GM03348 (cell line): ENCODE measurements at regions not wholly inside any gene's neighbourhood (a gene's known extent, or its start where the extent isn't known, plus 50 kb on each side); places are given as distances from the start of the nearest gene placed in this dataset.
"Not testable (repeated sequence)": the region's sequence is repeated elsewhere in the genome, so short reads cannot be mapped to it uniquely, and the experiment has no call there.

ENCODE experiments used
- DNase-seq: peaks from one replicate; pipeline ENCODE4 v3.0.0; 2012; ENCODE audit warnings: low spot score

DNA sequence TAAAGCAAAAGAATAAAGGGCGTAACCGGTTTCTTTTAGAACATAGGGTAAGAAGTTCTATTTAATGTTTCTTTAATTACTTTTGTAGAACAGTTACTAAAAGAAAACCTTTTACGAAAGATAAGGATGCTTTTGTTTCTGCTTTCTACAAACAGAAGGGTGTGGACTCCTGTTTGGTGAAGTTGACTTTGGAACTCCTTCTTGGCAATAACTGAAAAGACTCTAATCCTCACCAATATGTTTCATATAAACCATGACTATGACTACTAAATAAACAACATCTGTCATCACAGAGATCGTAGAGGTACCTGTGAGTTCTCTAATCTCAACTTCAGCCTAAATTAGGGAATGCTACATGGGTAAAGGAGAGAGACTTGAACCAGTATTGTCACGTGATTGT, 210.8 kb upstream of the FLRT2 start:
- DNase-seq = no peak

DNA sequence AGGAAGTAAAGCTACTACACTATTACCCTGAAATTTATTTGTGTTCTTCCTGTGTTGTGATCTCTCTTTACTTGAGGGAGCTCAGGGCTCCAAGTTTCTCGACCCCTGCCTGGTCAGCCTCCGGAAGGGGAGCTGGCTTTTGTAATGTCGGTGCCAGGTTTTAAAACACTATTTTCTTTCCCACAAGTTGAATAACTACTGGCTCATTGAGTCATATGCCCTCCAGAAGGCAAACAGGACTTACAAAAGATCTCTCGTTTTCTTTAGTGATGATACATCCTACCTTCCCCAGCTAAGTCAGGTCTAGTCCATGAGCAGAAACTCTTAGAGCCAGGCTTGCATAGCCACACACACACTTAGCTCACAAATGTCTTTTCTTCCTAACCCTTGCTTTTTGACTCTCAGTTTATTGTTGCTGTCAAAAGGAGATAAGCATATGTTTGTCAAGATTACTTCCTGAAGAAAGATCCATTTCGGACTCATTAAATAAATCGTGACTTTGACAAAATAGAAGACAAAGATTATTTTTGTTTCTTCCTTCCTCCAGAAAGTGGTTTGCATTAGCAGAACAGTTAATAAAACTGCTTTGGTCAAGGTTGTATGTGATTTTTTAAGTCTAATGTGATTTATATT, 209.8 kb upstream of the FLRT2 start:
- no peak for DNase-seq

DNA sequence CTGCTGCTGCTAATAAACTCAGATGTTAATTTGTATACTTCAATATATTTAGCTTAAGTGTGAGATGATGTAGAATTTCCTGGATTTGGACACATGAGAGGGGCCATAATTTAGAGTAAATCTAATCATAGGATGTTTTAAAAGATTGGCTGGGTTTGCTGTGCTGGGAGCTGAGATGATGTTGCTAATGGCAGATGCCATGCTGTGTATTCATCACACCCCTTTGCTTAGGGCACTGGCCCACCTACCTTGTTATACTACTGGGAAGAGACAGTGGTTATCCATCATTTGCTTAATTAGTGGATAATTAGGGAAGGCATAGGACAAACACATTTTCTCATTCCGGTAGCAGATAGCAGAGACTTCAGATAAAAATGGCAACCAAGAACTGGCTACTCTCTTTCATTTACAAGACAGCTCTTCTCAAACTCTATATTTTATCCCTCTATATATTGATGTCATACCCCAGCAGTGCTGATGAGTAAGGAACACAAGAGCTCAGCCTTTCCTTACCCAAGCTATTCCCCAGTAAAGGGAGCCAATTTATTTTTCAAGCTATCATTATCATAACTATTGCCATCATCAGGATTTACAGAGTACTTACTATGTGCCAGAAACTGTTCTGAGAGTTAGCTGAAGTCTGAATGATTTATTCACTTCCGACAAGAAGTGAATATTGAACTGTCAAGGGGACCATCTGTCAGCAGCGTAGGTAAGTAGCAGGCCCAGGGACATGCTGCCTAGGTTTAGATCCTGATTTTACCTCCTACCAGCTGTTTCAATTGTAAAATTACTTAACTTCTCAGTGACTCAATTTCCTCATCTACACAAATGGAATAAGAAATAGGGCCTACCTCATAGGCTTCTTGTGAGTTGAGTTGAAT, 204.6 kb upstream of the FLRT2 start:
- no peak for DNase-seq

DNA sequence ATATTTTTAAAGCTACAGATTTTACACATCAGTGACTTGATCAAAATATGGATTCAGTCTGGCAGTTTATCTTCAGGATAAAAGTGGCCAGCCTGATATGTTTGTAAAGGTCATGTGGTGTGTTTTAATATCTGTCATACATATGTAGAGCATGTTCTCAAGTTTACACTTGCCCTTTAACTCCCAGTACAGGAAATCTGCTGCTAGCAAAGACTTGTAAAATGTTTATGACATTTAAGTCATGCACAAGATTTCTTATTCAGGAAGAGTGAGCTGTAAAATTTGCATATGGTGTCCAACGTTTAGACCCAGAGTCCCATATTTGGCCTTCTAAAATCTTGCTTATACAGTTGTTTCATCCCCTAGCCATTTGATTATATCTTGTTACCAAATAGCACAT, 197.5 kb upstream of the FLRT2 start:
- DNase-seq = no peak

DNA sequence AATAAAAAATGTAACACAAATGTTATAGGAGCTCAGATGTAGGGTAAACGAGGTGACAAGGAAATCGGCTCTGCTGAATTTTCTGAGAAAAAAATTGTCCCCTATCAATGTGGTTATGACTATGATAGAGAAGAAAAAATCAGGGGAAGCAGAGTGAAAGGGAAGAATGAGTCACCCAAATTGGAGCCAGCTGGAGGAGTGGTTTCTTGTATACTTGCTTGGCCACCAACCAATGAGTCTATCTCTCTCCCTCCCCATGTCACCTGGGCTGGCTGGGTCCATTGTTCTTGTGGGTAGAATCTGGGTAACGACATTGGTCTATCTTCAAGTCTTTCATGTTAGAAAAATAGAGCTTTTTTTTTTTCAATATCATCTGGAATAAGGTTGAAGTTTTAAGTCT, 196.6 kb upstream of the FLRT2 start:
- peak; percentile 33 for DNase-seq

DNA sequence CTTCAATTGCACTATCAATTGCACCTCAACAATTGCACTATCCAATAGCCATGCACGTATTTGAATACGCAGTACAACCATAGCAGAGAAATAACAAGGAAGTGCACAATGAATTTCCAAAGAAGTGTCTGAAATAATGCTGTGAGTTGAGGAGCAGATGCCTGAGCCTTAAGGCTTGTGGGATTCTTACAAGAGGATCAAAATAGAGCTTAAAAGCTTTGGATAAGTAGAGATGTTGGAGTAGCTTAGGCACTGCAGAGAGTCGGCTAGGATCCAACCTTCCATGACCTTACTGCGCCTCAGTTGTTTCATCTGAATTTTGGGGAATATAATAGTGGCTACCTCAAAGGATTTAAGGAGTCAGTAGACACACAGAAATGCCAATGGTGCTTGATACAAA, 196.1 kb upstream of the FLRT2 start:
- no peak for DNase-seq

DNA sequence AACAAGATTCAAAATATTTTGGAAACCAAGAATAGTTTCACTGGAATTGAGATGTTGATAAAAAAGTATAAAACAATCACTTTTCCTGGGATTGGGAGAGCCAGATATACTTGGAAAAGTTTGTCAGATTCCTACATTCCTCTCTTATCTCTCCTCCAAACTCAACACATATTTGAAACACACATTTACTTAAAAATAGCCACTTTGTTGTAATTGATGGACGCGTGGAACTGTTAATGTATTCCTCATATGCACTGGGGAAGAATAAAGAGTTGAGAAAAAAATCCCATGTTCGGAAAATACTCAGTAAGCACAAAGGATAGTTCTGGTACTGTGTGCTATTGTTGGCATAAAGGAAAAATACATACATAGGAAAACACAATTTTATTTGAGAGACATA, 195.6 kb upstream of the FLRT2 start:
- no peak for DNase-seq

DNA sequence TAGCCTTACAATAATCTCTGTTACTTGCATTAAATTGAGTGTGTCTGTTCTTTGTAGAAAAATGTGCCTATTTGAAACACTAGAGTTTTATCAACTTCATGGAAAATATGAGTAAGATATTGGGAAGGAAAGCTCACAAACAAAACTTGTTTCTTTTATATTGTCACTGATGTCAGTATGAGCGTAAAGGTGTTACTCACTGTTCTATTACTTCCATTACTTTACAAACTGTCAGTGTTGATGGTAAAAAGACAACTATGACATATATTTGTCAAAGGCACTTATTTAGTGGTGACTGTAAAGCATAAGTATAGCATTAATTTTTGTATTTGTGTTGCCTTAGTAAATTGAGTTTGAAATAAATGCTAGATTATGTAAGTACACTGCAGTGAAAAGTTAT, 193.7 kb upstream of the FLRT2 start:
- DNase-seq = no peak

DNA sequence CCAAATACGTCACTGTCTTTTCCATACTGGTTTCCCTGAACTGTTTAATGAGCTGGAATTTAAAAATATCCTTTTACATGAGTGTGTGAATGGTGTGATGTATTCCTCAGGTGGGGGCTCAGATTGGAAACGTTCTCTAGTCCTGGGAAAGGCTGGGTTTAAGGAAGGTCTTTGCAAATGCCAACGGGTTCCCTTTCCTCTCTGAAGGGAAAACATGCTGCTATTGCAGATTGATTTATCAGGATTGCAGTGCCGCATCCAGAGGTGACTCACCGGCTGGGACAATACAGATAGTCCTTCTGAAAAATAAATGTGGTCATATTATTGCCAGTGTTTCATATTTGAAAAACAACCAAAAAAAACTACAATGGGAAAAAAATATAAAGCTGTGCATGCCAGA, 193.1 kb upstream of the FLRT2 start:
- no peak for DNase-seq

DNA sequence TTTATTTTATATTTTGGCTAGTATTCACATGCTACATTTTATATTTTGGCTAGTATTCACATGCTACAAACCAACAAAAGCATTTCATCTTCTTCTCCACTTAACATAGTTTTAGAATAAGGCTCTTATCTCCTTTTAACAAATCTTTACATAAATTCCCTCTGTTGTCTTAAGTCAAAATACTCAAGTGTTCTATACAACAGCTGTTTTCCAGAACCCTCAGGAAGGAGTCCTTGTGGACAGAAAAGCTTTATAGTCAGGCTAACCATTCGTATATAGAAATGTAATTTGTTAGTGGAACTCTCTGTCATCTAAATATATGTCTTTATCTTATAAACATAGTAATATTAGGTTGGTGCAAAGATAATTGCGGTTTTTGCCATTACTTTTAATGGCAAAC, 191.0 kb upstream of the FLRT2 start:
- no peak for DNase-seq

DNA sequence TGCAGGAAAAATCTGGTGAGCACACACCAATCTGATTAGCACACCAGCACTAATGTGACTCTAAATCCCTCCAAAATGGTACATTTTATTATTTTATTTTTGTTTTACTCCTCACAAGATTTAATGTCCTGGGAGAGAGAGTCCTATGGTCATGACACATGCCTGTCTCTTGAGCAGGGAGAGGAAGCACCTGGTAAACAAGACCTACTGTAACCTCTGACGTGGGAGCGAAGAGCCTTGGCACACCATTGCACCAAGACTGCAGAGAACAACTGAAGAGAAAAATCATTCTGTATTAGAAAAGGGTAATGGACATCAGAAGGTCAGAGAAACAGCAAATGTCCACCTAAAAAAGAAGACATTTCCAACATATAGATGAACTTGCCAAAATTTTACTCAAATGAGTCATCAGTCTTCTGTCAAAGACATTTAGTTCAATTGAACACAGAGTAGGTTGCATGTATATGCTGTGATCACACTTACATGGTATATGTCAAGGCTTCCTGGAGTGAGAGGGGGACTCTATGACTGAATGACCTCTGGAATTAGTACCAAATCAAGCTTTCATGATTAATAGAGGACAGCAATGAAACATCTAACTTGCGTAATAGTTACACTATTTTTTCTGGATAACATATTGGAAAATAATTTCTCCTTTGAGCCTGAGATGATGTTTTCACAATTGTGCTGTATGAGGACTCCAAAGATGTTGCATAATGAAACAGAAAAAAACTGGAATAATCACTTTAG, 186.9 kb upstream of the FLRT2 start:
- peak; percentile 9 for DNase-seq

DNA sequence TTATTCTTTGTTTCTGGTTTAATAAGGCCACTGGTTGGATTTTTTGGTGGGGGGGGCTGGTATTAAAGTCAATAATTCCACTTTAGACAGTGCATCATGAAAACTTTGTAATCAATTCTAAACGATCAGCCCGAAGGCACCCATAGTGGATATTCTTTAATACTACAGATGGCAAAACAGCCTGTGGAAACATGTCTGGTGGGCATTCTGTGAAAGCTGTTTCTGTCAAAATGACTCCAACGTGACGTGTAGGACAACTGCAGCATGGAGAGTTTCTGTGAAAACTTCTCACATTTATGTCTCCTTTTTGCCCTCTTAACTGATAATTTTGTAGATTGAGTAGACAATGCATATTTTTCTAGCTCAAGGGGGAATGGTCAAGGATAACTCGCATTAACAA, 185.8 kb upstream of the FLRT2 start:
- no peak for DNase-seq

DNA sequence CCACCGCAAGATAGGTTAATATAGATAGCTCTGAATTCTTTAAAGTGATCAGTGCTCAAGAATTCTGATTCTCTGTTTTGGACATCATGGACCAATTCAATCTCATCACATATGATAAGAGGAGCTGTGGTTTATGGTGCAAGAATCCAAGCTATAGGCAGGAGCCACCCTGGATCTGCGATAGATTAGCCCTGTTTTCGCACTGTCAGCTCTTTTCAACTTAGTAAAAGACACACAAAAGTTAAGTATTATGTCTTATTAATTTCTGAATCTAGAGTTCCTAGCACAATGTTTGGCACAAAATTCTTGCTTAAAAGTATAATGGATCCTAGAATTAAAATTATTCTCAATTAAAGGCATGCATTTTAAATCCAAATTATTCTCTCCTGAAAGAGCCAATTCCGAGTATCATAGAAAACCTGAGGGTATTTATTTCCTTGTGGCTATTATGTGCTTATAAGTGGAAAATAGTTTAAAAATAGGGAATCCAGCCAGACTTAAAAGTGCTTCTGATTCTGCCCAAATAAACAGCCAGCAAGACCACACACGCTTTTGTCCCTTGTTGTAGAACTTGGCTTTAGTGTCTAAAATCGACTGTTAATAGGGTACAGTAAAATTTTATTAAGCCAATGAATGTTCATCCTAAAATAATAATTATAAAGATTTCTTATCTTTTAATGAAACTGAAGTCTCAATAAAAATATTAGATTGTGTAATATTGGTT, 184.9 kb upstream of the FLRT2 start:
- no peak for DNase-seq

DNA sequence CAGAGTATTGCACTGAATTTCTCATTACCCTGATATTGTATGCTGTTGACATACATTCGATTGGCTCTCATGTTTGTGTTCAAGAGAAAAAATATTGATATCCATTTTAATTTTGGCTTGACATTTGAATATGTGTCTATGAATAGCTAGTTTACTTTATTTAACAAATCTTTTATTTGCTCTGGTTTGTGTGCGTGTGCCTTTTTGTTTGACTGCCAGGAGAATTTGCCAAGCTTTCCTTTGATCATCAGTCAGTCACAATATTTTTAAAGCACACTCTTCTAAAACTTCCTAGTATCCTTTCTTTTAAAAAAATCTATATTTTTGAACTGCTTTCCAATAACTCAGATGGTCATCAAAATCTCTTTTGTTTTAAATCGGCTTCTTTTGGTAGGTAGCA, 179.3 kb upstream of the FLRT2 start:
- no peak for DNase-seq

DNA sequence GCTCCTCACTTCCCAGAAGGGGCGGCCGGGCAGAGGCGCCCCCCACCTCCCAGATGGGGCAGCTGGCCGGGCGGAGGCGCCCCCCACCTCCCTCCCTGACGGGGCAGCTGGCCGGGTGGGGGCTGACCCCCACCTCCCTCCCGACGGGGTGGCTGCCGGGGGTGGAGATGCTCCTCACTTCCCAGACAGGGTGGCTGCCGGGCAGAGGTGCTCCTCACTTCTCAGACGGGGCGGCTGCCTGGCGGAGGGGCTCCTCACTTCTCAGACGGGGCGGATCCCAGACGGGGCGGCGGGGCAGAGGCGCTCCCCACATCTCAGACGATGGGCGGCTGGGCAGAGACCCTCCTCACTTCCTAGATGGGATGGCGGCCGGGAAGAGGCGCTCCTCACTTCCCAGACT, 177.4 kb upstream of the FLRT2 start:
- DNase-seq = not testable (repeated sequence)

DNA sequence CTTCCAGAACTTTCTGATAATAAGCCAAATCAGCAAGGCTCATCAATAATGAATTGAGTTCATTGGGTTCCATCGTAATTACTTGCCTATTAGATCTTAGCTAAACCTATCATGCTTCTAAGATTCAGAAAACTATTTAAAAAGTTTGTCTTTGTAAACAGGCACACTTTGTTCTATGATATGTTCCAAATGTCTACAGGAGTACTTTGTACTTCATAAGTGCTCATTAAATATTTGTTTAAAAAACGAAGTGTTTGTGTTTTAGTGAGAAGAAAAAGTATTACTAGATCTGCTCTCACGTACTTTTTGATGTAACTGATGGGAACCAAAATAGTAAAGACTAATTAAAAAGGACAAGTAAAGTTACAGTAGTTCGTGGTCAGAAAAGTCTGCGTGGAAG, 172.8 kb upstream of the FLRT2 start:
- no peak for DNase-seq

DNA sequence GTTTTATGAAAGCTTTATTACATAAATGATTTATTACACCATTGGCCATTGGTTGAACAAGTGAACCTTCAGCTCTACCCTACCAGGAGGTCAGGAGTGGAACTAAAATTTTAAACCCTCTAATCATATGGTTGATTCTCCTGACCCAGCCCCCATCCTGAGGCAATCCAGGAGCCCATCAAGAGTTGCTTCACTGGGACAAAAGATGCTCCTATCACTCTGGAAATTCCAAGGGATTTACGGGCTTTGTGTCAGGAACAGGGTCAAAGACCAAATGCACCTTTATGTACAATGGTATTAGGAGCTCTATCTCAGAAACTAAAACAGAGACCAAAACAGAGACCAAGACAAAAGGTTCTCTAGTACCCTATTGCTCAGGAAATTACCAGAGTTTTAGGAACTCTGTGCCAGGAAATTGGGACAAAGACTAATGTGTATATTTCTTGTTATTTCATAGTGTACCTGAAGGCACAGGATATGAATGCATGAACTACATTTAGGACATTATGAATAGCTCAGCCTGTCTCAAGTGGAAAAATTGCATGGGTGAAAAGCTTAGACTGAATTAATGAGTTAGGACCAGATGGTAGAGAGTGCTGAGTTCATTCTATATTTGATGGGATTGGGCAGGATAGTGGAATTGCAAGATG, 171.7 kb upstream of the FLRT2 start:
- no peak for DNase-seq

DNA sequence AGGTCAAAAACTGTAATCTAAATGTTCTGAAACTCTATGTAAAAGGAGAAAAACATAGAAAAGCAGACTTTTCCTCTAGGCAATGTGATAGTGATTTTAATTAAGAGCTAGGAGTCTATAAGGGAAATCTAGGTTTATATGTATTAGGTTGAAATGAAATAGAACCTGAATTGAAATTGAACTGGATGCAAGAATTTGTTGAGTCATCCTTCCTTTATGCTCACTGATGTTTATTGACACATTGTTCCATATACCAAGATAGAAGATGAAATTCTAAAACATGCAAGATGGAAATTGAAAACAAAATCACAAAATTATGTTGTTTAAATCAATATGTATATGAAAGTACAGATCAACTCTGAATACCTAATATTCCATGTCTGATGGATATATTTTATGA, 170.4 kb upstream of the FLRT2 start:
- no peak for DNase-seq

DNA sequence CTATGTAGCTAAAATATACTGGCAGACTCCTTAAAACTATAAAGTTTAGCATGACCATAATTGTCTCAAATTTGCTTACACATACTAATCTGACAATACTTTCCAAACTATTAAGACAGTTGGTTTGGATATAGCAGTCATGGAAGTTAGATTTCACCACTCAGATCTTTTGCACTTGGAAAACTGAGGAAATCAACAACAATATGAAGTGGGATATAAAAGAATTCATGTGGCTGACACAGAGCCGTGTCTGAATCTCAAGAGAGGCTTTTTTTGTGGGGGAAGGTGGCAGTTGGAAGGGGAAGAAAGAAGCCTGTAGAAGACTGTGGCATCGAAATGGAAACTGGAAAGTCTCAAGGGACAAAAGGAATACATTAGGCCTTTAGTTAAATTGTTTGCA, 166.6 kb upstream of the FLRT2 start:
- no peak for DNase-seq

DNA sequence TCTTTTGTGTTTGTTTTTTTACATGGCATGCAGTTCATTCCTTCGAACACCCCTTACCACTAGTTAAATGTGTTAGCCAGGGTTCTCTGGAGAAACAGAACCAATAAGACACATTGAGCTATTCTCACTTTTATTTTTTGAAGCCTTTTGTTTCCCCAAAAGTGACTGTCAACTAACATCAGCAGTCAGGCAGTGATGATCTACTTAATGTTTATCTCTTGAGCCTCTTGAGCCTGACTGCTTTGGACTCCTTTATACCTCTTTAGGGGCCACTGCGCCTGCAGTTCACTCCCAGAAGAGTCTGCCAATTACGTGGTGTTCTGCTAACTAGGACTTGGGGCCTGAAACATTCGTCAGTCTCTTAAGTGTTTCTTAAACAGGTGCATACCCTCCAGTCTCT, 163.7 kb upstream of the FLRT2 start:
- no peak for DNase-seq

DNA sequence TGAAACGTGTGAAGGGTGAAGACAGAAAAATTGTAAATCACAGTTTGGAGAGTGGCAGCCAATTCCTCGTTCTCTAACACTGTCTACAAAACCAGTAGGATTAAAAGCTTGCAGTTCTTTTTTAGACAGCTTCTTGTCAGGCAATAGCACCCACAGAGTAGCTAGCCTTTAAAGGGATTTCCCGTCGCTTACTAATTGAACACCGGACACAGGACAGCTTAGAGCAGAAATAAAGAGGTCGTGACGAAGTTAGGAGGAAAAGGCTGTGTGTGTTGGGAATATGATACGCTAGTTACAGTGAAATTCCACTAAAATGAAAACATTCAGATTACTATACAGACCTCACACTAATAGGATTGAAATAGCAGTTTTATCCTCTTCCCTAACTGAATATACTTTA, 149.1 kb upstream of the FLRT2 start:
- DNase-seq = peak; percentile 6

DNA sequence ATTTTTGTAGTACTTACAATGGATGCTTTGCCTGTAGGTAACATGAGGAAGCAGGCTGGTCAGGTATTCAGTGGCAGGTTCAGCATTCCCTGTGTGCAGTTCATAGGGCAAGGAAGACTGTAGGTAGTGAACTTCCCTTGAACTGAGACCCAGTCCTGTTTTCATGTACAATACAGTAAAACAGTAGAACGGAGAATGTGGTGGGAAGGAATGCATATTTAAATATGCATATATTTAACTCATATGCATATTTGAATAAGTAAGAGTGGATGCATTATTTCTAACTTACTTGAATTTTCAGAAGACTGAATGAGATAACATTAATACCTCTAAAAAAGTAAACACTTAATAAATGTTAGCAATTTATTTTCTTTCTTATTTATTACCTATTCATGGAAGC, 147.6 kb upstream of the FLRT2 start:
- no peak for DNase-seq
